PC-3 (cell line): ENCODE measurements at regions not wholly inside any gene's neighbourhood (a gene's known extent, or its start where the extent isn't known, plus 50 kb on each side); places are given as distances from the start of the nearest gene placed in this dataset.

ENCODE experiments used
- EZH2phosphoT487 ChIP-seq: fragments of 300-600 bp; sonication (generic); IDR thresholded peaks from 2 replicates; pipeline ENCODE4 v1.6.1; 2018; ENCODE audit warnings: mild to moderate bottlenecking, antibody characterized with exemption, low read length, borderline replicate concordance
- TF ChIP-seq, protein P1 (sequence below): fragments of 300-600 bp; sonication (generic); conservative IDR thresholded peaks from 2 replicates; pipeline ENCODE4 v1.5.1; 2017; ENCODE audit warnings: antibody characterized with exemption, low read depth, mild to moderate bottlenecking, low read length

DNA sequence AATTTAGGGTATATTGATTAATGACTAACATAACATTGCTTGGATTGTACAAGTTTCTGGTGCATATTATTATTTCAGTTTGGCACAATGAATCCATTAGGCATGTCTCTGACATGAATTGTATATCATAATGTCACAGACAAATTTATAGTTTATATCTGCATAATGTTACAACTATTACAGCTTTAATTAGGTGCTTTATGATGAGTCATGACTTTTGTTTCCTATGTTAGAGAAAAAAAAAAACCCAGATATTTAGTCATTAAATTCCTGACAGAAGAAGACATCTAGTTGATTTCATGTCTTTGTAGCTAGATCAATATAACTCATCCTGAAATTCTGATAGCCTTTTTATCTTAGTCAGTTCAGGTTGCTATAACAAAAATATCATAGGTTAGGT lies 385.7 kb upstream of the EPHA5 start:
- TF ChIP-seq, protein P1, sequence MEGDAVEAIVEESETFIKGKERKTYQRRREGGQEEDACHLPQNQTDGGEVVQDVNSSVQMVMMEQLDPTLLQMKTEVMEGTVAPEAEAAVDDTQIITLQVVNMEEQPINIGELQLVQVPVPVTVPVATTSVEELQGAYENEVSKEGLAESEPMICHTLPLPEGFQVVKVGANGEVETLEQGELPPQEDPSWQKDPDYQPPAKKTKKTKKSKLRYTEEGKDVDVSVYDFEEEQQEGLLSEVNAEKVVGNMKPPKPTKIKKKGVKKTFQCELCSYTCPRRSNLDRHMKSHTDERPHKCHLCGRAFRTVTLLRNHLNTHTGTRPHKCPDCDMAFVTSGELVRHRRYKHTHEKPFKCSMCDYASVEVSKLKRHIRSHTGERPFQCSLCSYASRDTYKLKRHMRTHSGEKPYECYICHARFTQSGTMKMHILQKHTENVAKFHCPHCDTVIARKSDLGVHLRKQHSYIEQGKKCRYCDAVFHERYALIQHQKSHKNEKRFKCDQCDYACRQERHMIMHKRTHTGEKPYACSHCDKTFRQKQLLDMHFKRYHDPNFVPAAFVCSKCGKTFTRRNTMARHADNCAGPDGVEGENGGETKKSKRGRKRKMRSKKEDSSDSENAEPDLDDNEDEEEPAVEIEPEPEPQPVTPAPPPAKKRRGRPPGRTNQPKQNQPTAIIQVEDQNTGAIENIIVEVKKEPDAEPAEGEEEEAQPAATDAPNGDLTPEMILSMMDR: no peak
- no peak for TF ChIP-seq EZH2phosphoT487
